Vagina (tissue), 2 donors: ENCODE measurements at regions not wholly inside any gene's neighbourhood (a gene's known extent, or its start where the extent isn't known, plus 50 kb on each side); places are given as distances from the start of the nearest gene placed in this dataset.

Source experiments
- CTCF ChIP-seq, 3 experiments: fragments of 450-650 bp in 2 of 3; fragments of 200-600 bp in 1 of 3; sonication (generic) in 1 of 3; IDR thresholded peaks; one replicate each; pipeline ENCODE4 v1.5.1; 2017 to 2019; ENCODE audit warnings: antibody characterized with exemption in 3 of 3, mild to moderate bottlenecking in 2 of 3, moderate library complexity in 2 of 3
- POLR2A ChIP-seq, 2 donors: fragments of 450-650 bp; IDR thresholded peaks; one replicate each; pipeline ENCODE4 v1.6.1; 2017; ENCODE audit warnings: antibody characterized with exemption in 2 of 2, mild to moderate bottlenecking in 2 of 2, moderate library complexity in 2 of 2
- POLR2AphosphoS5 ChIP-seq, 2 donors: sonication (generic); formaldehyde crosslinking; IDR thresholded peaks; one replicate each; pipeline ENCODE4 v1.9.0; 2017; ENCODE audit warnings: antibody characterized with exemption in 2 of 2, mild to moderate bottlenecking in 2 of 2, low read depth in 1 of 2; ENCODE audit not compliant: insufficient read depth in 1 of 2

GRCh38 chr3:80068459-80068858 is 300.7 kb upstream of the ROBO1 start:
- no peak for TF ChIP-seq CTCF (IDR thresholded peaks at IDR 0.05)
- TF ChIP-seq POLR2AphosphoS5 (IDR thresholded peaks at IDR 0.05; ENCODE audit: insufficient read depth in 1 of 2, low read depth in 1 of 2) = no peak
- no peak for TF ChIP-seq POLR2A (IDR thresholded peaks at IDR 0.05)
